Fibroblast of mammary gland (primary cell): ENCODE measurements at regions not wholly inside any gene's neighbourhood (a gene's known extent, or its start where the extent isn't known, plus 50 kb on each side); places are given as distances from the start of the nearest gene placed in this dataset.

Source experiments
- DNase-seq: peaks from one replicate; pipeline ENCODE4 v3.0.0-alpha.2; 2010; ENCODE audit warnings: low read depth
- H3K4me3 ChIP-seq: 2 replicates; pipeline ENCODE4 v1.5.1; 2011; ENCODE audit warnings: low read depth, mild to moderate bottlenecking, low read length, moderate library complexity; ENCODE audit not compliant: control insufficient read depth
- TF ChIP-seq, protein P1 (sequence below): conservative IDR thresholded peaks from 2 replicates; pipeline ENCODE4 v1.5.1; 2011; ENCODE audit warnings: low read depth, low read length, inconsistent platforms; ENCODE audit not compliant: control insufficient read depth, insufficient read depth

DNA sequence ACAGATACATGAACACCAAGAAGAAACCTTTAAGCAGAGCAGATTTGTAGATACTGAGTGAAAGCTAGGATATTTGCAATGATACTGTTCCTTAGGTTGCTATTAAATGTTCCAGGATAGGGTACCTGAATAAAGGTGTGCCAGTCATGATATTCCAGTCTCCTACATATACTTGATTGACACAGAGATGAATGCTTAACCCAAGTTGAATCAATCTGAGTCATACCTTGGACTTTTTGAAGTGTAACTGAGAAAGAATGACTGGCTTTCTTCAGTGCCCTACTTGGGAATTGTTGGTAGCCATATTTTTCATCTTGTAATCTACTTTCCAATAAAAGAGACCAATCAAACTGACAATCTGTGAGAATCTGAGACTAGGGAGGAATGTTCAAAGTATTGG, 805.7 kb upstream of the GHITM start:
- H3K4me3 ChIP-seq = no peak overlapping the region
- TF ChIP-seq, protein P1, sequence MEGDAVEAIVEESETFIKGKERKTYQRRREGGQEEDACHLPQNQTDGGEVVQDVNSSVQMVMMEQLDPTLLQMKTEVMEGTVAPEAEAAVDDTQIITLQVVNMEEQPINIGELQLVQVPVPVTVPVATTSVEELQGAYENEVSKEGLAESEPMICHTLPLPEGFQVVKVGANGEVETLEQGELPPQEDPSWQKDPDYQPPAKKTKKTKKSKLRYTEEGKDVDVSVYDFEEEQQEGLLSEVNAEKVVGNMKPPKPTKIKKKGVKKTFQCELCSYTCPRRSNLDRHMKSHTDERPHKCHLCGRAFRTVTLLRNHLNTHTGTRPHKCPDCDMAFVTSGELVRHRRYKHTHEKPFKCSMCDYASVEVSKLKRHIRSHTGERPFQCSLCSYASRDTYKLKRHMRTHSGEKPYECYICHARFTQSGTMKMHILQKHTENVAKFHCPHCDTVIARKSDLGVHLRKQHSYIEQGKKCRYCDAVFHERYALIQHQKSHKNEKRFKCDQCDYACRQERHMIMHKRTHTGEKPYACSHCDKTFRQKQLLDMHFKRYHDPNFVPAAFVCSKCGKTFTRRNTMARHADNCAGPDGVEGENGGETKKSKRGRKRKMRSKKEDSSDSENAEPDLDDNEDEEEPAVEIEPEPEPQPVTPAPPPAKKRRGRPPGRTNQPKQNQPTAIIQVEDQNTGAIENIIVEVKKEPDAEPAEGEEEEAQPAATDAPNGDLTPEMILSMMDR = no peak
- no peak for DNase-seq

DNA sequence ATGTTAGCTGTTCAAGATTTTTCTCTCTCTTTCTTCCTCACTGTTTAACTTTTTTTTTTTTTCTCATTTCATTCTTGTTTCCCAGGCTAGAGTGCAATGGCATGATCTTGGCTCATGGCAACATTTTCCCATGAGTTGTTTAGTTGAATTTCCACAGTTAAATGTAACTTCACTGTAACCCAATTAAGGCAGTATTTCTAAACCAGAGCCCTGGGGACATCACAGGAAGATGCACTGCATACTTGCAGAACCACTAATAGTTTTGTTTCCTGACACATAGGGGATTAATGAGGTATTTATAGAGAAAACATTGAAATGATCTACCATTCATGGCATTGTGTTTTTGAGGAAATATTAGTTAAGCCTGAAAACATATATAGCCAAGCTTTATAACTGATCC, 795.6 kb upstream of the GHITM start:
- H3K4me3 ChIP-seq = no peak overlapping the region
- TF ChIP-seq, protein P1 = no peak
- DNase-seq = no peak

DNA sequence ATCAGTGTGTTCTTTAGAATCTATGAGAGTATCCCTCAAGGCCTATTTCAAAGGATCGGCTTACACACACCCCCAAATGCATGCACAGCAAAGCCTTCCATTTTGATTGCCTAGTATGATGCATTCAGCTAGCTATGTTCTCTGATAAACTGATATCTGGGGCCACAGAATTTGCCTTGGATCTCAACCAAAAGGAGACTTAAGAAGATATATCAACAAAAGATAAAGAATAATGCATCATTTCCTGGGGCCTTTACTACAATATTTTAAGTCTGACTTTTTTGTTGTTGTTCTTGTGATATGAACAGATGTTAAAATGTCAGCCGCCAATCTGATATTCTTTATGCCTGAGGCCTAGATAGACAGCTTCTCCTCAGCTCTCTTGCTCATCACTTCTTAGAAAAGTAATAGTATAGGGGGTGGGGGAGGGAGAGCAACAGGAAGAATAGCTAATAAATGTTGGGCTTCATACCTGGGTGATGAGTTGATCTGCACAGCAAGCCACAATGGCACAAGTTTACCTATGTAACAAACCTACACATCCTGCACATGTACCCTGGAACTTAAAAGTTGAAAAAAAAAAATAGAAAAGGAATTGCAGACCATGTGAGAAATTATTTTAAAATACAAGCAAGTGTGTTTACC, 792.9 kb upstream of the GHITM start:
- TF ChIP-seq, protein P1 = no peak
- DNase-seq = no peak

DNA sequence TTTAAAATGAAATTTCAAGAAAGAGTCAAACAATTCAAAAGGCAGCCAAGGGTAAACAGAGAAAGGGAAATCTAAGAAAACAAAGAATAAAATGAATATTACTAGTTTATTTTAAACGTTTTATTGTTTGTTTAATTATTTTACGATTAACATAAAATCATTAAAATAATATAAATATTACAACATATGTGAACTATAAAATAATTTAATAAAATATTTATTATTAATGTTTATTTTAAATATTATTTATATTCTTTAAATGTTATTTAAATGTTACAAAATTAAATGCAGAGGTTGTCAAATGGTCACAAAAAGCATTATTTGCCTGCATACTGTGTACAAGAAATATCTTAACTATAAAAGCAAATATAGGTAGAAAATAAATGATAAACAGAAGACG, 786.7 kb upstream of the GHITM start:
- DNase-seq = no peak
- no peak overlapping the region for H3K4me3 ChIP-seq
- TF ChIP-seq, protein P1 = no peak

More for the DNA sequence above, 792.9 kb upstream of the GHITM start:
- no peak overlapping the region for H3K4me3 ChIP-seq

DNA sequence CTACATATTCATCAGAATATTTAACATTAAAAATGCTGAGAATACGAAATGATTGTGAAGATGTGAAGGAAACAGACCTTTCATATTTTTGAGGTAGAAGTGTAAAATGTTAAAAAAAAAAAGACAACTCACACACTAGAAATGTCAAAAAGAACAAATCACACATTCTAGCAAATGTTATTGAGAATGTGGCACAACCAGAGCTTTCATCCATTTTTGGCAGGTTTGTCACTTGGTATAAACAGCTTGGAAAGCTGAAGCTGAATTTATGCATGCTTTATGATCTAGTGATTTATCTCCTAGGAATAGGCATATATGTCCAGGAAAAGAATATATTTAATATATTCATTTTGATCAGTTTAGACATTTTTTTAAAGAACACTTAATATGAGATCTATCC, 784.9 kb upstream of the GHITM start:
- no peak overlapping the region for H3K4me3 ChIP-seq
- DNase-seq = no peak
- TF ChIP-seq, protein P1 = no peak

DNA sequence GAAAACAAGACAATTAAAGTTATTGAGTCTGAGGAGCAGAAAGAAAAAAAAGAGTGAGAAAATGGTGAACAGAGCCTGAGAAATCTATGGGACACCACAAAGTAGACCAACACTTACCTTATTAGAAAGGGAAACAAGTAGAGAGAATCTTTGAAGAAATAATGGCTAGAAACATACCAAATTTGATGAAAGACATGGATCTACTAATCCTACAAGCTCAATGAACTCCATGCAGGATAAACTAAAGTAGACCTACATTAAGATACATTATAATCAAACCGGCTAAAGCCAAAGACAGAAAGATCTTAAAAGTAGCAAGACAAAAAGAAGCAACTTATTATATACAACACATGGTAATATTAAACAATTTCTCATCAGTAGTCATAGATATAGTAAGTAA, 782.3 kb upstream of the GHITM start:
- DNase-seq = no peak
- TF ChIP-seq, protein P1 = no peak

DNA sequence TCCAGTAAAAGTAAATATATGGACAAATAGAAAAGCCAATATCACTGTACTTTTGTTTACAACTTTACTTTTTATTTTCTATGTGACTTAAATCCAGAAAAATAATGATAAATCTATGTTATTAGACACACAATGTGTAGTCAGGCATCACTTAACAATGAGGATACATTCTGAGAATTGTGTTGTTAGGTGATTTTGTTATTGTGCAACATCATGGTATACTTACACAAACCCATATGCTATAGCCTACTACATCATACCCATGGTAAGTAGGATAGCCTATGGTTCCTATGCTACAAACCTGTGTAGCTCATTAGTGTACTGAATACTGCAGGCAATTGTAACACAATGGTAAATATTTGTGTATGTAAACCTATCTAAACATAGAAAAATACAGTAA, 781.7 kb upstream of the GHITM start:
- DNase-seq = no peak
- no peak overlapping the region for H3K4me3 ChIP-seq
- TF ChIP-seq, protein P1 = no peak

More for the DNA sequence above, 782.3 kb upstream of the GHITM start:
- H3K4me3 ChIP-seq = no peak overlapping the region
